ENCODE measurements at regions not wholly inside any gene's neighbourhood (a gene's known extent, or its start where the extent isn't known, plus 50 kb on each side); places are given as distances from the start of the nearest gene placed in this dataset.

DNA sequence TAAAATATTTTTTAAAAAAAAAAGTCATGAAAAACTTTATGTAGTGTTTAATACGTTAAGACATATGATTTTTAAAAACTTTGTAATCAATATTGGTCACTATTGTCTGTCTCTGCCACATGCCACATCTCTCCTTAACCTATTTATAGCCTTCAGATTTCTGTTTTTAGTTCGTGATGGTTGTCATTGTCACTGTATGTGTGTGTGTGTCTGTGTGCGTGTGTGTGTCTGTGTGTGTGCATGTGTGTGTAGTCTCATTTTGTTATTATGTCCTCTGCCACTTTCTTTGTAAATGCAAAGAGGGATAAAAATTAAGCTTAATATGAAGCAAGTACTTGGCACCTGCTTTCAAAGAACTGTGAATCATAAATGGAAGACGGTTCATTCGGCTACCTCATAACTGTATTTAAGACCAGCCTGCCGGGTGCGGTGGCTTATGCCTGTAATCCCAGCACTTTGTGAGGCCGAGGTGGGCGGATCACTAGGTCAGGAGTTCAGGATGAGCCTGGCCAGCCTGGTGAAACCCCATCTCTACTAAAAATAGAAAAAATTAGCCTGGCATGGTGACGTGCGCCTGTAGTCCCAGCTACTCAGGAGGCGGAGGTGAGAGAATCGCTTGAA lies 354.0 kb downstream of the ARL4A start:
- TF ChIP-seq, protein P1, sequence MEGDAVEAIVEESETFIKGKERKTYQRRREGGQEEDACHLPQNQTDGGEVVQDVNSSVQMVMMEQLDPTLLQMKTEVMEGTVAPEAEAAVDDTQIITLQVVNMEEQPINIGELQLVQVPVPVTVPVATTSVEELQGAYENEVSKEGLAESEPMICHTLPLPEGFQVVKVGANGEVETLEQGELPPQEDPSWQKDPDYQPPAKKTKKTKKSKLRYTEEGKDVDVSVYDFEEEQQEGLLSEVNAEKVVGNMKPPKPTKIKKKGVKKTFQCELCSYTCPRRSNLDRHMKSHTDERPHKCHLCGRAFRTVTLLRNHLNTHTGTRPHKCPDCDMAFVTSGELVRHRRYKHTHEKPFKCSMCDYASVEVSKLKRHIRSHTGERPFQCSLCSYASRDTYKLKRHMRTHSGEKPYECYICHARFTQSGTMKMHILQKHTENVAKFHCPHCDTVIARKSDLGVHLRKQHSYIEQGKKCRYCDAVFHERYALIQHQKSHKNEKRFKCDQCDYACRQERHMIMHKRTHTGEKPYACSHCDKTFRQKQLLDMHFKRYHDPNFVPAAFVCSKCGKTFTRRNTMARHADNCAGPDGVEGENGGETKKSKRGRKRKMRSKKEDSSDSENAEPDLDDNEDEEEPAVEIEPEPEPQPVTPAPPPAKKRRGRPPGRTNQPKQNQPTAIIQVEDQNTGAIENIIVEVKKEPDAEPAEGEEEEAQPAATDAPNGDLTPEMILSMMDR (conservative IDR thresholded peaks at IDR 0.05): no peak
- TF ChIP-seq EZH2 (IDR thresholded peaks at IDR 0.05; ENCODE audit: low read depth): no peak

Measured in PC-9 (cell line).